NB4 (cell line): ENCODE measurements at regions not wholly inside any gene's neighbourhood (a gene's known extent, or its start where the extent isn't known, plus 50 kb on each side); places are given as distances from the start of the nearest gene placed in this dataset.

Experiments
- MAX ChIP-seq: IDR thresholded peaks from 2 replicates; pipeline ENCODE4 v1.6.1; 2011; ENCODE audit warnings: low read depth, low read length
- MYC ChIP-seq: IDR thresholded peaks from 2 replicates; pipeline ENCODE4 v1.6.1; 2011; ENCODE audit warnings: low read depth, low read length
- POLR2A ChIP-seq: IDR thresholded peaks from 2 replicates; pipeline ENCODE4 v1.6.1; 2011; ENCODE audit warnings: mild to moderate bottlenecking; ENCODE audit not compliant: insufficient read length; ENCODE audit errors: extremely low read depth
- TF ChIP-seq, protein P1 (sequence below): IDR thresholded peaks from one replicate; pipeline ENCODE4 v1.5.1; 2012; ENCODE audit warnings: low read depth, low read length

DNA sequence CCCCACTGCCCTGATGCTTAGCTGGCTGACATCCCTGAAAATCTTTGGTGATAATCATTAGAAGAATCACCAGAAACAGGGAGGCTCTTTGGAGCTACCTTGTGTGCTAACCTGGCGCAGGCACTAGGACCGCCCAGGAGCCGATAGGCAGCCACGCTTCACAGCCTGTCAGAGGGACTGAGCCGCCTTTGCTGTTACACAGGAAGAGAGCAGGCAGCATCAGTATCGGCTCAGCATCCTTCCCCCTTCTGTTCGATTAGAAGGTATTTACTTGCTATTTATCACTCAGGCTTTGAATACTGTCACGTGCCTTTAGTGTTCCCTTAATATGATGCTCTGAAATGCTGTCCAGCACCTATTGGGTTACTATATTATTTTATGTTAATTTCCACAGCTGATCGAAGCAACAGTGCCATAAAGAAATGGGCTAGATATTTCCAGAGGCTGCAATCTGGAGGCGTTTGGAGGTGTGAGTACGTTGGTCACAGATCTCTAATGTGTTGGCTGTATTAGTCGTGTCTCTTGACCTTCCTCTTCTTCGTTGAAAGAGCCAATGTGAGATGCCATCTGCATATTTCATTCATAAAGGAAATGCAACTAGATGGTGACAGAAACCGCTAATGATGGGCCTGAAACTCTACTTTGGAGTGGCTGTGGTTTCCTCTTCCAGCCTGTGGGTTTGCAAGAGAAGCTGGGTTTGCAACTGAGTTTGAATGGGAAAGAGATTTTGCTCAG, 110.4 kb upstream of the RAB27B start:
- TF ChIP-seq, protein P1, sequence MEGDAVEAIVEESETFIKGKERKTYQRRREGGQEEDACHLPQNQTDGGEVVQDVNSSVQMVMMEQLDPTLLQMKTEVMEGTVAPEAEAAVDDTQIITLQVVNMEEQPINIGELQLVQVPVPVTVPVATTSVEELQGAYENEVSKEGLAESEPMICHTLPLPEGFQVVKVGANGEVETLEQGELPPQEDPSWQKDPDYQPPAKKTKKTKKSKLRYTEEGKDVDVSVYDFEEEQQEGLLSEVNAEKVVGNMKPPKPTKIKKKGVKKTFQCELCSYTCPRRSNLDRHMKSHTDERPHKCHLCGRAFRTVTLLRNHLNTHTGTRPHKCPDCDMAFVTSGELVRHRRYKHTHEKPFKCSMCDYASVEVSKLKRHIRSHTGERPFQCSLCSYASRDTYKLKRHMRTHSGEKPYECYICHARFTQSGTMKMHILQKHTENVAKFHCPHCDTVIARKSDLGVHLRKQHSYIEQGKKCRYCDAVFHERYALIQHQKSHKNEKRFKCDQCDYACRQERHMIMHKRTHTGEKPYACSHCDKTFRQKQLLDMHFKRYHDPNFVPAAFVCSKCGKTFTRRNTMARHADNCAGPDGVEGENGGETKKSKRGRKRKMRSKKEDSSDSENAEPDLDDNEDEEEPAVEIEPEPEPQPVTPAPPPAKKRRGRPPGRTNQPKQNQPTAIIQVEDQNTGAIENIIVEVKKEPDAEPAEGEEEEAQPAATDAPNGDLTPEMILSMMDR: no peak
- TF ChIP-seq POLR2A (no peak), MAX (no peak), MYC (no peak)
